ENCODE measurements at regions not wholly inside any gene's neighbourhood (a gene's known extent, or its start where the extent isn't known, plus 50 kb on each side); places are given as distances from the start of the nearest gene placed in this dataset.

DNA sequence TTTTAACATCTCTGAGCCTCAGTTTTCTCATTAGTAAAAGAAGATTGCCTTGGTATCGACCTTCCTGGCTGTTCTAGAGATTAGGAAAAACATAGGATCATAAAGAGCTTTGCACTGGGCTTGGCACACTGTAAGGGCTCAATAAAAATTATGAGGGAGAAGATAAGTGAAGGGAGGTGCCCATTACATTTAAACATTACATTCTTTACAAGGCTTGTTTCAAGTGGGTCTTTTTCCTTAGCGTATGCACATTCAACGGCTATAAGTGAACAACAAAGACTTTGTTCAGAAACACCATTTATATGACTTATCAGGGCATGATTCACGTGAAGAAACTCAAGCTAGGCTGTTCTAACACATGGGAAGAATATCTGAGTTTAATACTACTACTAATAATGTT lies 351.9 kb upstream of the NPVF start:
- Histone ChIP-seq H3K27me3 (ENCODE audit: low read depth, low read length) (no peaks in the 10 kb centered on the region), H3K4me3 (ENCODE audit: low read length) (no peak overlapping the region)

DNA sequence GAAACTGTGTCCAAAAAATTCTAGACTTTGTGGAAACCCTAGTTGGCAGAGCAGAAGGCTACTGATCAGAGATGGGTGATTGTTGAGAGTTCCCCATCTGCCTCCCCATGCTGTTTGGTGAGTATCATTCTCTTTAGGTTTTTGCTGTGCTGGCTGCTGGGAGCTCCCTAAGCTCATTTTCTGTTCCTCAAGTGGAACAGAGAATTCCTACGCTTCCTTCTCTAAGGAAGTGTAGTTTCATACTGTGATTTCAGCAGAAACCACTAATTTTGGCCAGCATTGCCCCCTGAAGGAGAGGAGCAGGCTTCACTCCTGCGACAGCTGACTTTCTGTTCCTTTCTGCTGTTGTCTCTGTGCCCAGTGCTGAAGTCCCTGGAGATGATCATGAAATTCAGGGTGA lies 355.3 kb upstream of the NPVF start:
- Histone ChIP-seq H3K27me3 (ENCODE audit: low read depth, low read length) (no peaks in the 10 kb centered on the region), H3K9ac (ENCODE audit: low read length) (no peak overlapping the region), H3K9me3 (ENCODE audit: insufficient read depth, low read length) (no peaks in the 10 kb centered on the region), H3K27ac (ENCODE audit: low read length) (no peak overlapping the region), H3K79me2 (ENCODE audit: low read length) (no peaks in the 10 kb centered on the region), H3K4me2 (ENCODE audit: low read length) (no peak overlapping the region), H2AFZ (ENCODE audit: low read depth, low read length) (no peak overlapping the region), H4K20me1 (ENCODE audit: insufficient read depth, low read length) (no peaks in the 10 kb centered on the region), H3K36me3 (replicated peaks; ENCODE audit: low read depth, low read length) (no peaks in the 10 kb centered on the region), H3K4me3 (ENCODE audit: low read length) (no peak overlapping the region), H3K4me1 (ENCODE audit: low read length) (no peaks in the 10 kb centered on the region)
- no peak for TF ChIP-seq EZH2phosphoT487 (IDR thresholded peaks at IDR 0.05; ENCODE audit: low read depth)
- TF ChIP-seq, protein P1, sequence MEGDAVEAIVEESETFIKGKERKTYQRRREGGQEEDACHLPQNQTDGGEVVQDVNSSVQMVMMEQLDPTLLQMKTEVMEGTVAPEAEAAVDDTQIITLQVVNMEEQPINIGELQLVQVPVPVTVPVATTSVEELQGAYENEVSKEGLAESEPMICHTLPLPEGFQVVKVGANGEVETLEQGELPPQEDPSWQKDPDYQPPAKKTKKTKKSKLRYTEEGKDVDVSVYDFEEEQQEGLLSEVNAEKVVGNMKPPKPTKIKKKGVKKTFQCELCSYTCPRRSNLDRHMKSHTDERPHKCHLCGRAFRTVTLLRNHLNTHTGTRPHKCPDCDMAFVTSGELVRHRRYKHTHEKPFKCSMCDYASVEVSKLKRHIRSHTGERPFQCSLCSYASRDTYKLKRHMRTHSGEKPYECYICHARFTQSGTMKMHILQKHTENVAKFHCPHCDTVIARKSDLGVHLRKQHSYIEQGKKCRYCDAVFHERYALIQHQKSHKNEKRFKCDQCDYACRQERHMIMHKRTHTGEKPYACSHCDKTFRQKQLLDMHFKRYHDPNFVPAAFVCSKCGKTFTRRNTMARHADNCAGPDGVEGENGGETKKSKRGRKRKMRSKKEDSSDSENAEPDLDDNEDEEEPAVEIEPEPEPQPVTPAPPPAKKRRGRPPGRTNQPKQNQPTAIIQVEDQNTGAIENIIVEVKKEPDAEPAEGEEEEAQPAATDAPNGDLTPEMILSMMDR (IDR thresholded peaks at IDR 0.05; ENCODE audit: low read depth, low read length) = no peak

More for the DNA sequence above, 351.9 kb upstream of the NPVF start:
- Histone ChIP-seq H4K20me1 (ENCODE audit: insufficient read depth, low read length) (no peaks in the 10 kb centered on the region), H2AFZ (ENCODE audit: low read depth, low read length) (no peak overlapping the region), H3K4me2 (ENCODE audit: low read length) (no peak overlapping the region), H3K36me3 (replicated peaks; ENCODE audit: low read depth, low read length) (no peaks in the 10 kb centered on the region), H3K4me1 (ENCODE audit: low read length) (no peaks in the 10 kb centered on the region), H3K27ac (ENCODE audit: low read length) (no peak overlapping the region), H3K9me3 (ENCODE audit: insufficient read depth, low read length) (no peaks in the 10 kb centered on the region), H3K79me2 (ENCODE audit: low read length) (no peaks in the 10 kb centered on the region), H3K9ac (ENCODE audit: low read length) (no peak overlapping the region)
- TF ChIP-seq, protein P1 (IDR thresholded peaks at IDR 0.05; ENCODE audit: low read depth, low read length) = no peak
- TF ChIP-seq EZH2phosphoT487 (IDR thresholded peaks at IDR 0.05; ENCODE audit: low read depth) = no peak

DNA sequence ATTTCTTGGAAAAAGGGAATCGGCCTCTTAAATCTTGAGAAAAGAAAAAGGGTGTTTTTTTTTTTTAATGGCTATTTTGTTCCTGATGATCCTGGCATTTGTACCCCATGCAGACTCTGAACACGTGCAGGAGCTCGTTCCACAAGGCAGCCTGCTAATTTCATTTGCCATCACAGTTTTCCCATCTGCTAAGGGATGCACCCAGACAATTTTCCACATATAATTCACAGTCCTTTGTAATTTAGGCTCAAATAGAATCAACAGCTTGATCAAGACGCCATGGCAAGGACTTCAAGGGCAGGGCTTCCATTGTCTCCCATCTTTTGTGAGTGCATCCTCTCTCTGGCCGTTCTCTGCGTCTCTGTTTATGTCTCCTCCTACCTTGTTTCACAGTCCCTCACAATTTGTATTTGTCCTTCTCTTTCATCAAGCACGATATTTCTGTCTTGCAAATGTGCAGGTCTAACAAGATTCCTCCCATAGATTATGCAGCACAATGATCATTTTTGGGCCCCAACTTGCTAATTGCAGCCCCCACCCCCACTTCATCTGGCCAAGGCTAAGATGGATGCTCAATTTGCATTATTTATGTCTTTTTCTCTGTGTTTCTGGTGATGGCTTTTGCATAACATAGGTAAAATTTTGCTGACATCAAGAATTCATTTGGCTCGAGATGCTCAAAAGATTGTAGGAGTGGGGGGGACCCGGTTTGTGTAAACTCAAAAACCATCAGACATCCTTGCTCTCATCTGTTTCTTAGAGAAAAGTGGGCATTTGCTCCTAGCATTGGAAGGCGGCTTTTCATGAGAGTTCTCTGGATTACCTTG lies 356.0 kb upstream of the NPVF start:
- H3K27ac ChIP-seq (ENCODE audit: low read length) = no peak overlapping the region
- no peaks in the 10 kb centered on the region for H3K27me3 ChIP-seq (ENCODE audit: low read depth, low read length)
- no peaks in the 10 kb centered on the region for H4K20me1 ChIP-seq (ENCODE audit: insufficient read depth, low read length)
- no peaks in the 10 kb centered on the region for H3K9me3 ChIP-seq (ENCODE audit: insufficient read depth, low read length)
- no peak overlapping the region for H3K4me2 ChIP-seq (ENCODE audit: low read length)
- H3K9ac ChIP-seq (ENCODE audit: low read length) = no peak overlapping the region
- H2AFZ ChIP-seq (ENCODE audit: low read depth, low read length) = no peak overlapping the region
- no peaks in the 10 kb centered on the region for H3K79me2 ChIP-seq (ENCODE audit: low read length)
- no peaks in the 10 kb centered on the region for H3K36me3 ChIP-seq (replicated peaks; ENCODE audit: low read depth, low read length)
- no peak overlapping the region for H3K4me3 ChIP-seq (ENCODE audit: low read length)
- no peak for TF ChIP-seq EZH2phosphoT487 (IDR thresholded peaks at IDR 0.05; ENCODE audit: low read depth)
- TF ChIP-seq, protein P1 (IDR thresholded peaks at IDR 0.05; ENCODE audit: low read depth, low read length) = no peak
- H3K4me1 ChIP-seq (ENCODE audit: low read length) = no peaks in the 10 kb centered on the region

DNA sequence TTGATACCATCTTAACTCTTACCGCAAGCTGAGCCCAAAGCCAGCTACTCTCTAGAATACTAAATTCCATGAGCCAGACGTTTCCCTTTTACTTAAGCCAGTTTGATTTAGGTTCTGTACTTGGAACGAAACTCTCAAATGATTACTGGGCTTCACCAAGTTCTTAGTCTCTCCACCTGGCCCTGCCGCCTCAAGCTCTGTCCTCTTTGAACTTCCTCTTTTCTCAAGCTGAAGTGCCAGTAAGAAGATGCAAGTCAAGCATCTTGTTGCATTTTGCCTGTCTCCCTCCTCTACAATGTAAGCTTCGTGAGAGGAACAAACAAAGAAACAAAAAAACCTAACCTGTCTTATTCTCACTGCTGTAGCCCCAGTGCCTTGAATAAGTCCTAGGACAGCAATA lies 358.2 kb upstream of the NPVF start:
- Histone ChIP-seq H4K20me1 (ENCODE audit: insufficient read depth, low read length) (no peaks in the 10 kb centered on the region), H3K27me3 (ENCODE audit: low read depth, low read length) (0 out of 2 replicates have a peak, but pooled peaks cover 5% of the 10 kb centered on the region), H3K9me3 (ENCODE audit: insufficient read depth, low read length) (no peaks in the 10 kb centered on the region), H2AFZ (ENCODE audit: low read depth, low read length) (no peak overlapping the region), H3K79me2 (ENCODE audit: low read length) (no peaks in the 10 kb centered on the region), H3K27ac (ENCODE audit: low read length) (no peak overlapping the region), H3K4me2 (ENCODE audit: low read length) (no peak overlapping the region), H3K4me1 (ENCODE audit: low read length) (no peaks in the 10 kb centered on the region), H3K4me3 (ENCODE audit: low read length) (no peak overlapping the region), H3K9ac (ENCODE audit: low read length) (no peak overlapping the region), H3K36me3 (replicated peaks; ENCODE audit: low read depth, low read length) (no peaks in the 10 kb centered on the region)
- no peak for TF ChIP-seq EZH2phosphoT487 (IDR thresholded peaks at IDR 0.05; ENCODE audit: low read depth)
- TF ChIP-seq, protein P1 (IDR thresholded peaks at IDR 0.05; ENCODE audit: low read depth, low read length) = no peak

Data from OCI-LY3 (cell line).